Tibial nerve (tissue), 4 donors: ENCODE measurements at regions not wholly inside any gene's neighbourhood (a gene's known extent, or its start where the extent isn't known, plus 50 kb on each side); places are given as distances from the start of the nearest gene placed in this dataset.

Source experiments
- CTCF ChIP-seq, 5 experiments: fragments of 200-600 bp in 3 of 5; fragments of 450-650 bp in 2 of 5; sonication (generic) in 3 of 5; IDR thresholded peaks; one replicate each; pipeline ENCODE4 v1.5.1; 2016 to 2019; ENCODE audit warnings: antibody characterized with exemption in 5 of 5, mild to moderate bottlenecking in 3 of 5, moderate library complexity in 2 of 5
- EP300 ChIP-seq, 2 donors: sonication (generic); formaldehyde crosslinking; IDR thresholded peaks; one replicate each; pipeline ENCODE4 v1.6.1; 2017; ENCODE audit warnings: antibody characterized with exemption in 2 of 2, mild to moderate bottlenecking in 1 of 2
- POLR2A ChIP-seq, 2 donors: fragments of 450-650 bp; IDR thresholded peaks; one replicate each; pipeline ENCODE4 v1.6.1; 2017; ENCODE audit warnings: antibody characterized with exemption in 2 of 2, mild to moderate bottlenecking in 2 of 2, moderate library complexity in 2 of 2

- no peak for TF ChIP-seq CTCF (IDR thresholded peaks at IDR 0.05)
- TF ChIP-seq POLR2A (IDR thresholded peaks at IDR 0.05), result no peak
- no peak for TF ChIP-seq EP300 (IDR thresholded peaks at IDR 0.05)
Measured at GRCh38 chr18:74012954-74013630, 134.5 kb downstream of the FBXO15 start.
